ENCODE measurements at regions not wholly inside any gene's neighbourhood (a gene's known extent, or its start where the extent isn't known, plus 50 kb on each side); places are given as distances from the start of the nearest gene placed in this dataset.
"Not testable (repeated sequence)": the region's sequence is repeated elsewhere in the genome, so short reads cannot be mapped to it uniquely, and the experiment has no call there.

DNA sequence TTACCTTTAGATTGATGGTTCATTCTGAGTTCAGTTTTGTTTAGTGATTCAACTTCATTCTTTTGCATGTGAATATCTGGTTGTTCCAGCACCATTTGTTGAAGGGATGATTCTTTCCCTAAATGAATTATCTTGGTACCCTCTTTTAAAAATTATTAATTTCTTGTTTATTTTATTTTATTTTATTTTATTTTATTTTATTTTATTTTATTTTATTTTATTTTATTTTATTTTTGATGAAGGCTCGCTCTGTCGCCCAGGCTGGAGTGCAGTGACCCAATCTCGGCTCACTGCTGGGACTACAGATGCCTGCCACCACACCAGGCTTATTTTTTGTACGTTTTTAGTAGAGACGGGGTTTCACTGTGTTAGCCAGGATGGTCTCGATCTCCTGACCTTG, 141.4 kb upstream of the S1PR3 start:
- TF ChIP-seq, protein P1, sequence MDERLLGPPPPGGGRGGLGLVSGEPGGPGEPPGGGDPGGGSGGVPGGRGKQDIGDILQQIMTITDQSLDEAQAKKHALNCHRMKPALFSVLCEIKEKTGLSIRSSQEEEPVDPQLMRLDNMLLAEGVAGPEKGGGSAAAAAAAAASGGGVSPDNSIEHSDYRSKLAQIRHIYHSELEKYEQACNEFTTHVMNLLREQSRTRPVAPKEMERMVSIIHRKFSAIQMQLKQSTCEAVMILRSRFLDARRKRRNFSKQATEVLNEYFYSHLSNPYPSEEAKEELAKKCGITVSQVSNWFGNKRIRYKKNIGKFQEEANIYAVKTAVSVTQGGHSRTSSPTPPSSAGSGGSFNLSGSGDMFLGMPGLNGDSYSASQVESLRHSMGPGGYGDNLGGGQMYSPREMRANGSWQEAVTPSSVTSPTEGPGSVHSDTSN (CRISPR knock-in tag; IDR thresholded peaks at IDR 0.05): not testable (repeated sequence)
- TF ChIP-seq ZNF747 (CRISPR knock-in tag; IDR thresholded peaks at IDR 0.05; ENCODE audit: borderline replicate concordance): not testable (repeated sequence)
